ENCODE measurements at regions not wholly inside any gene's neighbourhood (a gene's known extent, or its start where the extent isn't known, plus 50 kb on each side); places are given as distances from the start of the nearest gene placed in this dataset.
"Not testable (repeated sequence)": the region's sequence is repeated elsewhere in the genome, so short reads cannot be mapped to it uniquely, and the experiment has no call there.

- DNase-seq, result no peak
These were observed 733.0 kb downstream of the GRIK2 start for GRCh38 chr6:102126488-102126887.

- no peak for DNase-seq
These were observed 733.7 kb downstream of the GRIK2 start for GRCh38 chr6:102127253-102127652.

GRCh38 chr6:102137859-102138258 lies 744.4 kb downstream of the GRIK2 start:
- DNase-seq, result no peak

GRCh38 chr6:102149191-102149590 lies 755.7 kb downstream of the GRIK2 start:
- no peak for DNase-seq

GRCh38 chr6:102150549-102150948 lies 757.0 kb downstream of the GRIK2 start:
- DNase-seq, result peak; percentile 27

DNA sequence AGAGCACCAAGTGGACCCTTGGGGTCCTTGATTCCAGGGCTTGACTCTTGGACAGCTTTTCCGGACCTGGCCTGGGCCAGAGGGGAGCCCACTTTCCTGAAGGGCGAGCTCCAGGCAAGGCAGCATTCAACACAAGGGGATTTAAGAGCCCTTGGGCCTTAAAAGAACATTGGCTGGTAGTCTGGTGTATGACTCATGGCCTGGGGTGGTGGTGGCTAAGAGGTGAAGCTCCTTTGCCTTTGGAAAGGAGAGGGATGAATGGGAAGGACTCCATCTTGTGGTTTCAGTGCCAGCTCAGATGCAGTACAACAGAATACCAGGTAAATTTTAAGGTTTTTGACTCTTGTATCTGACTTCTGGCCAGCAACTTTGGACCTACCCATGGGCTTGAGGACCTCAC lies 760.7 kb downstream of the GRIK2 start:
- DNase-seq, result no peak

DNA sequence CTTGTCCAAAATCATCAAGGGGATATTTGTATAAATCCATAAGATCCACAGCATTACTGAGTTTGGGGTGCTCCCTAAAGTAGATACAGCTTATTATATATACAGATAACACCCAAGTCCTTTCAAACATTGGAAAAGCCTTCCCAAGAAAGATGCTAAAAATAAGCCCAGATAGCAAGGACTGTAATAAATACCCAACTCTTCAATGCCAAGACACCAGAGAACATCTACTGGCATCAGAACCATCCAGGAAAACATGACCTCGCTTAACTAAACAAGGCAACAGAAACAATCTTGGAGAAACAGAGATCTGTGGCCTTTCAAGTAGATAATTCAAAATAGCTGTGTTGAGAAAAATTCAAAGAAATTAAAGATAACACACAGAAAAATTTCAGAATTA lies 761.4 kb downstream of the GRIK2 start:
- no peak for DNase-seq

DNA sequence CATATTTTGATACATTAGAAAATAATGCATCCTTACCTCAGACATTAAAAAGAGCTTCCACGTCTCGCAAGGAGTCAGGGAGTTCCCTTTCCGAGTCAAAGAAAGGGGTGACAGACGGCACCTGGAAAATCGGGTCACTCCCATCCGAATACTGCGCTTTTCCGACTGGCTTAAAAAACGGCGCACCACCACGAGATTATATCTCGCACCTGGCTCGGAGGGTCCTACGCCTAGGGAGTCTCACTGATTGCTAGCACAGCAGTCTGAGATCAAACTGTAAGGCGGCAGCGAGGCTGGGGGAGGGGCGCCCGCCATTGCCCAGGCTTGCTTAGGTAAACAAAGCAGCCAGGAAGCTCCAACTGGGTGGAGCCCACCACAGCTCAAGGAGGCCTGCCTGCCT lies 776.3 kb downstream of the GRIK2 start:
- not testable (repeated sequence) for DNase-seq

- no peak for DNase-seq
These were observed 793.7 kb downstream of the GRIK2 start for GRCh38 chr6:102187186-102187585.

DNA sequence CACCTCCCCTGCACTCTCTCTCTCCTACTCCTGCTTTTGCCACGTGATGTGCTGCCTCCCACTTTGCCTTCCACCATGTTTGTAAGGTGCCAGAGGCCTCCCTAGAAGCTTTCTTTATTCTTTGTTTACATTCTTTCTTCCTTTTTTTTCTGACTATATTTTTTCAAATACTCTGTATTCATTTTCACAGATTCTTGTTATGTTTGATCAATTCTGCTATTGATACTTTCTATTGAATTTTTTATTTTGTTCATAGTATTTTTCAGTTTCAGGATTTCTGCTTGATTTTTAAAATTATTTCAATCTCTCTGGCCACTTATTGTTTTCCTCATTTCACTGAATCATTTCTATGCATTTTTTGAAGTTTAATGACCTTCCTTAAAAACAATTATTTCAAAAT lies 801.8 kb downstream of the GRIK2 start:
- no peak for DNase-seq

DNA sequence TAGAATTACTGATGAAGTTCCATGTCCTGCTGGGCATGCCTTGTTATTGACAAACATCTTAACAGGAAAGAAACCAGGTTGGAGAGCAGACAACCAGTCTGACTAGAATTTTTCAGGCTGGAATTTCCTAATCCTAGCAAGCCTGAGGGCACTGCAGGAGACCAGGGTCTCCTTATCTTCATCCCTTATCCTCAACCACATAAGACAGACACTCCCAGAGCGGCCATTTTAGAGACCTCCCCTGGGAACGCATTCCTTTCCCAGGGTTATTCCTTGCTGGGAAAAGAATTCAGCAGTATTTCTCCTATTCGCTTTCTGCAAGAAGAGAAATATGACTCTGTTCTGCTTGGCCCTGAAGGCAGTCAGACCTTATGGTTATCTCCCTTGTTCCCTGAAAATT lies 803.7 kb downstream of the GRIK2 start:
- no peak for DNase-seq

DNA sequence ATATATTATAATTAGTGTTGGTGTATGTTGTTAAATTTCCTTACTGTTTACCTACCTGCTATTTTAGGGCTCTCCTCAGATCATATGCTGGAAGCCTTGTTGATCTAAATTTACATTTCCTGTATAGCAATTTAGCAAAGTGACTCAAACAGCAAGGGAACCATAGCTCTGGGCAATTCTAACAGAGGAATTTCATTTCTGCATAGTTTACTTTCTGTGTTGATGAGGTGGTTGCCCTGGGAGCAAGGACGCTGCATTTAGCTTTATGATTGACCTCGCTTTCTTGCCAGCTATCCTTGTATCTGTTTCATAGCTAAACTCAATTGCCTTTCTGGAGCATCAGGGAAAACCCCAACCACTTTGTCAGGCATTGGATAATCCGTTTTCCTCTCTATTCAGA lies 810.8 kb downstream of the GRIK2 start:
- no peak for DNase-seq

GRCh38 chr6:102215425-102215824 lies 821.9 kb downstream of the GRIK2 start:
- no peak for DNase-seq

DNA sequence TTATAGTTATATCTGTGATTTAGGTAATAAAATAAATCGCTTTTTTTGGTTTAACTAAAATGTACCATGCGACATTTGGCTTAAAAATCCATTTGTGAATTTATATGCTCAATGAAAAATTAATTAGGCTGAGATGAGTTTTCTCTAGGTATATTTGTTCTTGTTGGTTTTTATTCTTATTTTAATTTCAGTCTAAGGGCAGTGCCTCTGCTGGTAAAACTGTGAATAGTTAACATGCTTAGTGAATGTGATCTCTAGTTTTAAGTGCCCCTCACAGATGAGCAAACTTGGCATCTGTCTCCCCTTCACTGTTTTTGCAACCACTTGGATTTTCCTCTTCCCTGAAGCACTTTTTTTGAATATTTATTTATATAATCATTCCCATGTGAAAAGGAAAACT lies 822.7 kb downstream of the GRIK2 start:
- DNase-seq, result no peak

DNA sequence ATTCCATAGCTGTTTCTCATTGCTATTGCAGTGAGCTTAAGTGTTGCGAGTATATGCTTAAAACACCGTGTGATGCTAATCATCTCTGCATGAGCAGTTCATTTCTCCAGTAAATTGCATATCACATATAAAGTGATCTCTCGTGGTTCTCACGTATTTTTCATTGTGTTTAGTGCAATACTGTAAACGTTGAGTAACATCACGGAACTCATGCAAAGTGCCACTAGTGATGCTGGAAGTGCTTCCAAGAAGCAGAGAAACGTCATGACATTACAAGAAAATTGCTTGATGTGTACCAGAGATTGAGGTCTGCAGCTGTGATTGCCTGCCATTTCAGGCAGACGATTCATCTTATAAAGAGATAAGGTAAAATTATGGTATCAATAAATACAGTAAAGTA lies 830.4 kb downstream of the GRIK2 start:
- no peak for DNase-seq

DNA sequence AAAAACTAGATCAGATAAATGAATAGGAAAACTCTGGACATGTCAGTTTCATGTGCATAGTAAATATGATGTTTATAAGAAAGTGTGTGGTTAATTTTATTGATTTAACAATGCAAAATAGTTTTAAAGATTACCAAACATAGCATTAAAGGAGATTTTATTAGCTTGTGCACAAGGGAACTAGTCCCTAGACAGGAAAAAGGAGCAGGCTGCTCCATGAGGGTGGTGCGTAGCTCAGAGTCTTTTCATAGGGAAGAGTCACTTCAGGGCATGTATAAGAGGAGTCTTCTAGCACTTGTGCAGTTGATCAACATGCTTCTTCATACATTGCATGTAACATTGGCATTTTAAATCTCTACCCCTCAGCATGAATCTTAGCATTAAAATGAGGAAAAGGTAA lies 835.8 kb downstream of the GRIK2 start:
- DNase-seq, result no peak
